Midbrain (tissue), 1 donor: ENCODE measurements at regions not wholly inside any gene's neighbourhood (a gene's known extent, or its start where the extent isn't known, plus 50 kb on each side); places are given as distances from the start of the nearest gene placed in this dataset.

Experiments
- DNase-seq: peaks from one replicate; lab custom pipeline; 2025; lab: John Stamatoyannopoulos, UW

DNA sequence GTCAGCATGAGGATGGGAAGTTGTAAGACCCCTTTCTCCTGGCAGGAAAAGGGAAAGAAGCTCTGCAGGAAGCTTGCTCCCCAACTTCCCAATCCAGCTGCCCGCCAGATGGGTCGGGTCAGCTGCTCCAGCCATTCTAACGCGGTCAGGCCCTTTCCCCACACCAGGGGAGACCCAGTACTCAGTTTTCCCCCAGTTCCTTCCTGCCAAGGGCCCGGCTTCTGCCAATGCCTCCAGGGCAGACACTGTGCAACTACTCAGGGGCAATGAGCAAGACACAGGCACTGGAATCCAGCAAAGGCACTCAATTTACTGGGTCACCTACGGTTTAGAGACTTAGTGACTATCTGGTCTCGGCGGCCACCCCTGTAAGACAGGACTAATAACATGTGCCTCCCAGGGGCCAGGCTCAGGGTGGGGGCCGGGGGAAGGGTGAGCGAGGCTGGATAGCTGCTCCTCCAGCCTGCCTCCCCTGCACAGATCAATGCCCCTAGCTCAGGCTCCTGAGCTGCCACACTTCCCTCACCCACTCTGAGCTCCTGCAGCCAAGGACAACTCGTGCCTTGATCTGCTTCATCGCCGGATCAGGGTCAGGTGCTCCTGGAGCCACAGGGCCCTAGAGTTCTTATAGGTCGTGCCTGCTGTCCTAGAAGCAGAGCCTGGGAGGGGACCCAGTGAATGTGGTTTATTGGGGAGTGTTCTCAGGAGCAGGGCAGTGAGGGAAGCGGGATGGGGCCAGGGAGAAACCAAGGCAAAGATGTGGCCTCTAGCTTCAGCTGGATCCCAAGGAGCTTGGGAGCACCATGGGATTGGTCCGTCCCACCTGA is 171.1 kb downstream of the ZFP36L2 start:
- DNase-seq = no peak

DNA sequence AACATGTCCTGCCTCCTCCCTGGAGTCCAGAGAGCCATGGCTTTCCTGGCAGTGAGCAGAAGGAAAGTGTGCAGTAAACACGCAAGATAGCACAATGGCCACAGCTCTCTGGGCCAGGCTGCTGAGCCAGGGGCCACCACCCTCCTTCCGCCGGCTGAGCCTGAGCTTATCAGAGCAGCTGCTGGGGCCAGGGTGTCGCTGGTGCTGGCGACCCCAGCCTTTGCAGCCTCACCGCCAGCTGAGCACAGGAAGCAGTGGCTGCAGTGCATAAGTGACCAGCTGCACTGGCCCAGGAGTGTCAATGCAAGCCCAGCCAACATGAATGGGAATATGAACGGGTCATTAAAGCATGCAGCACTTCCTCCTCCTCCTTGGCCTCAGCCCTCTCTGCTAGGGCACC is 172.0 kb downstream of the ZFP36L2 start:
- DNase-seq = no peak

DNA sequence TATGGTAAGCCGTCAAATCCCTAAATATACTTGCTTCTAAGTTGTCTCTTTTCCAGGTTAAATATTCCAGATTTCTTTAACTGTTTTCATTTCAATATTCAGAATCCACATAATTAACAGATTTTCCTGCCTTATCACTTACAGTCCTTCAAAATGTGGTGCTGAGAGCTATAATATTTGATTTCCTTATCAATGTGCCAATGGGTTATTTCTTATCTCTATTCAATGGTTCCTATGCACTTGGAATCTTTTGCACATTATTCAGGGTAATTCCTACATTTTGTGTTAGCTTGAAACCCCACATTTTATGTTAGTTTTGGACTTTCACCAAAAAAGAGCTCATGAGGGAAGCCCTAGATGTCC is 173.5 kb downstream of the ZFP36L2 start:
- DNase-seq = no peak

DNA sequence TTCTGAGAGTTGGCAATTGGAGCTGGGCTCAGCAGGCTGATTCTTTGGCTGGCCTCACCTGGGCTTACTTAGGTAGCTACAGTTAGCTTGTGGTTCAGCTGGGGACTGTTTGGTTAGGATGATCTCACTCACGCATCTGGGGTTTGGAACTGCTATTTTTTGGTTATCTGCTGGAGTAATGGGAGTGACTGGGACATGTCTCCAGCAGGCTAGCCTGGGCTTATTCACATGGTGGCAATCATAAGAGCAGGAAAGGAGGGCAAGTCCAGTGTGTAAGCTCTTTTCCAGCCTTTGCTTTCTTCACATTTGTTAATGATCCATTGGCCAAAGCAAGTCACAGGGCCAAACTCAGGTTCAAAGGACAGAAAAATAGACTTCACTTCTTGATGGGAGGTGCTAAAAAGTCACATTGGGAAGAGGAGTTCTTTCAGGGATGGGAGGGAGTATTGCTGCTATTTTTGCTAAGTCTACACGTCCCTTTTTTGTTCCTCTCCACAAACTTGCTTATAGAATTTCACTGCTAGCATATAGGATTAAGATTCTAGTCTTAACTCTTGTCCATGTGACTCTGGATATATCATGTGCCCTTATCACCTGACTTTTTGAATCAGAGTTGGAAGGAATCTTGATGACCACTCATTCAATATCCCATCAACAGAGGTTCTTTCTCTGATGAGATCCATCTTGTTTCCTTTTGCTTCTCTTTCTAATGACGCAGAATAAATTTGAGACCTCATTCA is 174.0 kb downstream of the ZFP36L2 start:
- DNase-seq = no peak

DNA sequence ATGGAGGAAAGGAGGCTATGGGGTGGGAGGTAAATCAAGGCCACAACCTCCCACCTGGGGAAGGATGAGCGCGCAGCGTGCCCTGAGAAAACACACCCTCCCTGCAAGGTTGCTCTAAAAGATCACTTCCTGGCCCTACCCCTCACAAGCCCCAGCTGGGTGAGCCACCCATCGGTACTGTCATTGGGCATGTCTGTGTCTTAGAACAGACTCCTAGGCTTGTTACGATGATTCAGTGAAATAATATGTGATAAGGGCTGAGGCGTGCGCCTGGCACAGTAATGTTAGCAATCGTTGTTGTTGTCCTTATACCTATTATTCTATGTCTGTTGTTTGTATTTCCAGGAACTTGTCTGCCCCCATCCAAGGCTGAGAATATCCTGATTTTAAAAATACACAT is 175.1 kb downstream of the ZFP36L2 start:
- no peak for DNase-seq

DNA sequence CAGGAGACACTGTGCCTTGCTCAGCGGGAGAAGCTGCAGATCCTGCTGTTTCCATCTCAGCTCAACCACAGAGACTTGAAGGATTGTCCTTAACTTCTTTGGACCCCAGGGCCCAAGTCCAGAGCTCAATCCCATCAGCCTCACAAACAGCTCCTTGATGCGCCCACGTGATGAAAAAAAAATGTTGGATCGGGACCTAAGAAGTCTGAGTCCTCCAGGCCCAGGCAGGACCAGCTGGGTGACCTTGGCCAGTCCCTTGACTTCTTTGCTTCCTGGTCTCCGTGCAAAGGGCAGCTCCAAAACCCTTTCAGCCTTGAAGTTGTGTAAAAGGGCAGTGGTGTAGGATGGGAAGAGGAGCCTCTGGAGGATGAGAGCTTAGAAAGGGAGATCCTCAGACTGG is 175.5 kb downstream of the ZFP36L2 start:
- DNase-seq = no peak

DNA sequence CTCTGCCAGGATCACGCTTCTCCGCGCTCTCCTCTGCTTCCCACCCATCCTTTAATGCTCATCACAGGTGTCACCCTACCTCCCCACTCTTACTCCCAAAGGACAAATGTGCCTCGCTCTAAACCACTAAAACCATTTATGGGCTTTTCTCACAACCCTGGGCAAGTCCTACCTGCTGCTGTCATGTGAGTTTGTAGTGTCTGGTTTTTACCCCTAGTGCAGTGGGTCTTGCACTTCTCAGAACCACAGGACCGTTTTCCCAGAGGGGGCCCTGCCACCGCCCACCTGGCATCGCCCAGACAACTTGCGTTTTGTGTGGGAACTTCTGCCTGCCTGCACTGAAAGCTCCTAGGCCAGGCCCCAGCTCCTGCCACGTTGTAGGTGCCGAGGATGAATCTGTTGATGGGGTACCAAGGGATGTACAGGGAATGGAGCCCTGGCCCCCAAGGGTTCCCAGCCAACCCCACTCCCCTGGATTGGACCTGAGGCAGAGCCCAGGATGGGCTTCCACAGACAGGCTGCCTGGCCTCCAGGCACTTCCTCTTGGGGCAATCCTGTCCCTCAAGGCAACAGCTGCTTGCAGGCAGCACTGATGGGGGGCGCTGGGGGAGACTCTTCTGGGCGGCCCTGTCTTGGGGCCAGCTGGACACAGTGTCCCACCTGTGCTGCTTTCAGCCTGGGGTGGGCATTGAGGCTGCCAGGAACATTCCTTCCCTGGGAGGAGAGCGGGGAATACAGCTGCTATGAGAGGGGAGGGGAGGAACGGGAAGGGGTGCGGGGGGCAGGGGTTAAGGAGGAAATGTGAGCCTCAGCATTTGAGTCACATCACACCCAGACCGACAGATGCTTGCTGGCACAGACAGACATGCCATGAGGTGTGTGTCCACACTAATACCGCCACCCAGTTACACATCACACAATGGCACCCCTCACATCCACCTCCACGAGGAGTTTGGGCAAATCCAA is 176.3 kb downstream of the ZFP36L2 start:
- DNase-seq = no peak

DNA sequence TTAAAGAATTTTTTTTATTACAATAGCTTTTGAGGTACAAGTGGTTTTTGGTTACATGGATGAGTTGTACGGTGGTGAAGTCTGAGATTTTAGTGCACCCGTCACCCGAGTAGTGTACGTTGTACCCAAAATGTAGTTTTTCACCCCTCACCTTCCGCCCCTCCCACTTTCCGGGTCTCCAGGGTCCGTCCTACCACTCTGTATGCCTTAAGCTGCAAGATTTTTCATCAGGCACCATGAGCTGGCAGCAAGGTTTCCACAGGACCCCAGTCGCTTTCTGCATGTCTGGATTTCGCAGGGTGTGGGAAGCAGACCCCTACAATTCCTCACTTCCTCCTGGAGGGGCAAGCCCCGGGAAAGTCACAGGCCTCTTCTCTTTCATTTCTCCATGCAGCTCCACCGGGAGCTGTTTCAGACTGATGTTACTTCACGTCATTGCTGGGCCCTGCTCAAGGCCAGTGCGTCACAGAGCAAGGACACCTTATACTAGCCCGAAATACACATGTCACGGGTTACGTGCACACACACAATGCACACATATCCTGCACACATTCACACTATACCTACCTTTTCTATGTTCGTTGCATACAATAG is 179.1 kb downstream of the ZFP36L2 start:
- no peak for DNase-seq

DNA sequence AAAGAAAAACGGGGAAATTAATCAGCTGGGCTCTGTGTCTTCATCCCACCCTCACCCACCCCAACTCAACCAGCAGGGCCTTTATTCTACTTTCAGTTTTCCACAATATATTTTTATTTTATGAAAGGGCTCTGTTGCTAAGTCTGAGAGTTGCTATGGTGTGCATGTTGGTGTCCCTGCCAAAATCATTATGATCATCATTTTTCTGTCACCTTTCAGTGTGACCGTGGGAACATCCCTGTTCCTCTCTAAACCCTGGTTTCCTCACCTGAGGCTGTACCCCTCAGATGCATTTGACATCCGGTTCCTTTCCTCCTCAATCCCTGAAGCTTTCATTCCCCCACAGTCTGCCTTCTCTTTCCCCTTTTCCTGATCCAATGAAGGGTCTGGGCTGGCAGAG is 180.5 kb downstream of the ZFP36L2 start:
- DNase-seq = no peak

DNA sequence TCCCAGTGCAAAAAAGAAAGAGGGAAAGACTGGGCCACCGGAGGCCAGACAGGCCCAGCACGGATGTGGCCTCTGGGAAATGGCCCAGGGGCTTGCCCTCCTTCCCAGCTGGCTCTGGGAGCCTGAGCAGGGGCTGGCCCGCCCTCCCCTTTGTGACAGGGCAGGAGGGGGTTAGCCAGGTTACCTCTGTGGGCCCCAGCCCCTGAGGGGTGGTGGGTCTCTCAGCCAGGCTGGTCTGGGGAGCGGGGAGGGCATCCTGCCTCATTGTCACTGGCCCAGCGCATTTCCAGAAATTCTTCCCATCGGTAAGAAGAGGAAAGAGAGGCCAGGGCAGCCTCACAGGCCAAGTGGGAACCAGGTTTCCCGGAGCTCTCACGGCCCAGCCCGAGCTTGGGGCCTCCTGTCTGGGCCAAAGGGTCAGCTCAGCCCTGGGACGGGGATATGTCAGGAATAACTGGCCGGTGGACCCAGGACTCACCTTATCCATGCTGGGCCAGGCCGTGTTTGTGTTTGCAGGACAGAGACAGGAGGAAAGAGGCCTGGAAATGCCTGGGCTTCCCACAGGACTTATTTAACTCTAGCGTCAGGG is 182.2 kb downstream of the ZFP36L2 start:
- DNase-seq = no peak

DNA sequence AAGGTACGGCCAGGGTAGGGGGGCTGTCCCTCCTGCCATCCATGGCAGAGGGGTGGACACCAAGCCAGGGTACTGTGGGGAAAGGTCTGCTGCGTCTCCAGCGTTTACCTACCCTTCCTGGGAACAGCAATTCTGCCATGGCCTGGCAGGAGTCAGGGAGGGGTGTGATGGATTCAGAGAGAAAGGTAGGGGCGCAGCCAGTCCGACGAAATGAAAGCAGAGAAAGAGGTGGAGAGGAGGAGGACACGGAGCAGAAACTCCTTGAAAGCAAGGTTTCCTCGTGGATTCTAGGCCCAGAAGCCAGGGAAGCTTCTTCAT is 182.9 kb downstream of the ZFP36L2 start:
- DNase-seq = no peak

DNA sequence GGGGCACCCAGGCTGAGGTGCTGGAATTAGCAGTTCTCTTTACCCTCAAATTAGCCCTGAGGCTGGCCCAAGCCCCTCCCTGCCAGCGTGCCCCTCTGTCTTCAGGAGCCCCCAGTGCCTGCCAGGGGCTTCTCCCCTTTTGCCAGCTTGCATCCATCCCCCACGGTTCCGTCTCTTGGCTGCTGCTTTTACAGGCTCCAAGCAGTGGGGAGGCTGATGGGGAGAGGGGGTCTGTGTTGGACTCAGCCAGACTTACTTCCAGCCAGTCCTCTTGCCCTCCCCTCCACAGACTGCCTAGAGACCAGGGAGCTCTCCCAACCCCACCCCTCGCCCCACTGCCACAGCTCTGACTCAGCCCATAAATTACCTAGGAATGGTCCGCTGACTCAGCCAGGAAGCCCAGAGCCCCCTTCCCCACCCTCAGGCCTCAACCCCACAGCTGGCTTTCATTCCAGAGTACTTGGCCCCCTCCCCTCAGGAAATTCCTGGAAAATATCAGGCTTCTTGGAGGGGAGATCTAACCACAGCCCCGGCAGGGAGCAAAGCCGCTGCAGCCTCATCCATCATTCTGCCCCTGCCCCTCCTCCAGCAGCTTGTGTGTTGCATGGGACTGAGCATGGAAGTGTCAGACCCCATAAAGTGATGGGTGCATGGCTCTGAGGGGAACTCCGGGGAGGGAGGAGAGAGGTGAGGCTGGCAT is 184.6 kb downstream of the ZFP36L2 start:
- no peak for DNase-seq

DNA sequence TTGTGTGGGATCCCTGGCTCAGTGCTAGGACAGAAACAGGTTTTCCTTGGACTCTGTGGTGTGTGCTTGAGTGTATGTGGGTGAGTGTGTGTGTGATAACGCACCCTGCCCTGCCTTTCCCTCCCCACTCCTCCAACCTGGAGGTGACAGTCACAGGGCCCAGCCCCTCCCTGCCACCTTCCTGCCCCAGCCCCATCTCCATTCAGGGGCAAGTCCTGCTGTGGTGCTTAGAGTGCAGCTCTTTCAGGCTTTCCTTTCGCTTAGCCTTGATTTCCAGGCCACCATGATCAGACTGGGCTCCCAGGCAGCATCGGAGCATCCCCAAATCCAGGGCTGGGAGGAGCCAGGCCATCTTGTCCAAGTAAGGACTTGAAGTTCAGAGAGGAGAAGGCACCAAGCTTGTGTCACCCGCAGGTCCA is 185.2 kb downstream of the ZFP36L2 start:
- DNase-seq = no peak

DNA sequence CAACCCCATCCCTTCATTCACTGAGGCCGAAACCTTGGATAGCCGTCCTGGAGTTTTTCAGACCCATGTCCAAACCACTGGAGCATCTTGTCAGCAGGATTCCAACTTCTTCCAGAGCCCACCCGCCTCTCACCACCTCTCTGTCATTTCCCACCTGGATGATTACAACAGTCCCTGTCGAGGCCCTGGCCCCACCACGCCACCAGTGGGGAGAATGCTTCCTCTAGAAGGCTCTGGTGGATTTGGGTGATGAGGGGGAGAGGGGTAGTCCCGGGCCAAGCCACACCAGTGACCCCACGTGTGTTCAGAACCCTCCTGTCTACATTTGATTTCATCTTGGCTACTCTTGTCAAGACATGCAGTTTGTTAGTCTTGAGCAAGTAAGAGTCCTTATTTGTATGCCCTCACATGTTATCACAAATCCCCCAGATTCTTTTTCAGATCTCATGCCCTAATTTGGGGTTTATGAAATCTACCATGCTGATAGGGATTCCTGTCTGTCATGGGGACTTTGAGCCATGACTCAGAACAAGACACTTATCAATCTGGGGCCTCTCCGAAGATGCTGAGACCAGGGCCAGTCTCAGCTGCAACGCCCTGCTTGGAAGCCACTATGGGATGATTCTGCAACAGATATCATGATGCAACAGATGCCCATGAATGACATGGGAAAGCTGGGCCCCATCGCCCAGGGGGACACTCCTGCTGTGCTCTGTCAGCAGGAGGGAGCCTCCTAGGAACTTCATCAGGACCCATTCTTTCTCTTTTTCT is 186.1 kb downstream of the ZFP36L2 start:
- DNase-seq = no peak

DNA sequence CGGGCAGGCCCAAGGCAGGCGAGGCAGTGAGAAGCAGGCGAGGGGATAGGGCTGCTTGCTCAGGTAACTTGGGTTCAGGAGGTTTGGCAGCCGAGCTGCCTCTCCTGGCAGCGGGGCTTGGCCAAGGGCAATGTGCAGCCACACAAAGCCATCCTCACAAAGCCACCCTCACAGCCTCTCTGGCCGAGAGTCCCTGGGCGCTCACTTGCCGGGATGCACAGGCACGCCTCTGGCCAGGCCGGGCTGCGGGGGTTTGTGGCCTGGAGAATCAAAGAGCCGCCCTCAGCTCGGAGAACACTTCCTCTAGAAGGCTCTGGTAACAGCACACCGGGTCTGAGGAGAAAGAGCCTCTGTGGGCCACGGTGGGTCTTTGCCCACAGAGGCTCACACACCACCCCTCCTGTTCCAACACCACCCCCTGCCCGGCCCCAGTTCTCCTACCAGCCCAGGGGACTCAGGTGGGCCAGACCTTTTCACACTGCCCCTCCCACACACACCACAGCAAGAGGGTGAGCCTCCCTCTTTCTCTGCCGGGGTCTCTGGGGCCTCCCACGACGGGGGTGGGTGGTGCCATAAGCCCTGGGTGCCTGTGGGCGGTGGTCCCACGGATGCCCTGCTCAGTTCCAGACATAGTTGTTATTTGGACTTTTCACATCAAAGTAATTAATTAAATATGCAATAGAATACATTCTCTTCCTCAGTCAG is 186.9 kb downstream of the ZFP36L2 start:
- DNase-seq = peak; percentile 32

DNA sequence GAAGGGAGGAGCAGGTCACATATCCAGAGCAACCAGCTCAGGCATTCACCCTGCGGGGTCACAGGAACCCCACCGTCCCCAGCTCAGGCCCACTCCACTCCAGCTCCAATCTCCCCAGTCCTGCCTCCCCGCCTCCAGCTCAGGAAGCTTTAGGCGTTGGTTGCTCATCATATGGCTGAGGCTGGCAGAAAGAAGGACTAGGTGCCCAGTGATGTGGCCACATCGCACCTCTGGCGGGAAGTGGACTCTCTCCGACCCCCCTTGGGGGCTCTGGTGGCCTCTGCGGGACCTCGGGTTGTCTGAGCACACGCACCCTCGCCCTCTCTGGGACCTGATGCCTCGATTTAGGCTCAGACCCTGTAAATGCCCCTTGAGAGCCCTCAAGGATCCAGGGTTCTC is 187.7 kb downstream of the ZFP36L2 start:
- no peak for DNase-seq

DNA sequence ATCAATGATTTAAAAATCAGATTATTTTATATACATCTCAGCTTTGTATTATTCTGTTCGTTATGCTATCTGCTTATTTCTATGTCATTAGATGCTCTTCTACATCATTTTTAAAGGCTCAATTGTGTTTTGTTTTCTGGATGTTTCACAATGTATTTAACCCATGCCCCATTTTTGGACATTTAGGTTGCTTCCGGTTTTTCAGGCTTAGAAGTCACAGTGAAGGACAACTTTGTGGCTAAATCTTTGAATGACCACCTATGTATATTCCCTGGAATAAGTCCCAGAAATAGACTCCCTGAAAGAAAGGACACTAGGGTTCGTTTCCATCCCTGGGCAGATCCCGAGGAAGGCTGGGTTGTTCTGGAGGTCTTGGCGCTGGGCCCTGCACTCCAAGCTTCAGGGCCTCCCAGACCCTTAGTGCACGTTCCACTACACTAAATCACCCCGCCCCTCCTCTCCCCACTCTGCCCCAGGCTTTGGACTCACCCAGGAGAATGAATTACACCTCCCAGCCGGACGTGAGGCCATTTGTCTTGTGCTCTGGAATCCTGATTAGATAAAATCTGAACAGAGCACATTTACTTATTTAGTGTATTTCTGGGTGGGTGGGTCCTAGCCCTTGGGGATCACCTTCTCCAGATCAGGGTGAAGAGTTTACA is 188.2 kb downstream of the ZFP36L2 start:
- no peak for DNase-seq

DNA sequence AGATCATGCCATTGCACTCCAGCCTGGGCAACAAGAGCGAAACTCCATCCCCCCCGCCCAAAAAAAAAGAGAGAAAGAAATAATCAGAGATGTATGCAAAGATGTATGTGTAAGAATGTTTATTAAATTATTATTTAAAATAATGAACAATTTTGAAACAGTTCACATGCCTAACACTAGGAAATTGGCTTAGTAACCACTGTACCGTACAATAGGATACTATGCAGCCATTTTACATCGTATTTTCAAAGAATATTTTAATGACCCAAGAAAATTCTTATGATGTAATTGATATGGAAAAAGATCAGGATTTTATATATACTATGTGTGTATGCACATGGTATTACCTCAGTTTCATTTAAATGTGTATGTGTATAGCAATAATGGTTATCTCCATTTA is 190.5 kb downstream of the ZFP36L2 start:
- DNase-seq = no peak

DNA sequence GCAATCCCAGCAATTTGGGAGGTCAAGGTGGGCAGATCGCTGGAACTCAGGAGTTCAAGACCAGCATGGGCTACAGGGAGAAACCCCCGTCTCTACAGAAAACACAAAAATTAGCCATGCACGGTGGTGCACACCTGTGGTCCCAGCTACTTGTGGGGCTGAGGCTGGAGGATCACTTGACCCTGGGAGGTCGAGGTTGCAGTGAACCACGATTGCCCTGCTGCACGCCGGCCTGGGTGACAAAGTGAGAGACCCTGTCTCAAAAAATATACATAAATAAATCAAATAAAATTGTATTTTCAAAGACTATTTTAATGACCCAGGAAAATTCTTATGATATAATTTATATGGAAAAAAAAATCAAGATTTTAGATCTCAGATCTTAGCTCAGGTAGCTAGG is 191.5 kb downstream of the ZFP36L2 start:
- no peak for DNase-seq
